ENCODE measurements at regions not wholly inside any gene's neighbourhood (a gene's known extent, or its start where the extent isn't known, plus 50 kb on each side); places are given as distances from the start of the nearest gene placed in this dataset.

DNA sequence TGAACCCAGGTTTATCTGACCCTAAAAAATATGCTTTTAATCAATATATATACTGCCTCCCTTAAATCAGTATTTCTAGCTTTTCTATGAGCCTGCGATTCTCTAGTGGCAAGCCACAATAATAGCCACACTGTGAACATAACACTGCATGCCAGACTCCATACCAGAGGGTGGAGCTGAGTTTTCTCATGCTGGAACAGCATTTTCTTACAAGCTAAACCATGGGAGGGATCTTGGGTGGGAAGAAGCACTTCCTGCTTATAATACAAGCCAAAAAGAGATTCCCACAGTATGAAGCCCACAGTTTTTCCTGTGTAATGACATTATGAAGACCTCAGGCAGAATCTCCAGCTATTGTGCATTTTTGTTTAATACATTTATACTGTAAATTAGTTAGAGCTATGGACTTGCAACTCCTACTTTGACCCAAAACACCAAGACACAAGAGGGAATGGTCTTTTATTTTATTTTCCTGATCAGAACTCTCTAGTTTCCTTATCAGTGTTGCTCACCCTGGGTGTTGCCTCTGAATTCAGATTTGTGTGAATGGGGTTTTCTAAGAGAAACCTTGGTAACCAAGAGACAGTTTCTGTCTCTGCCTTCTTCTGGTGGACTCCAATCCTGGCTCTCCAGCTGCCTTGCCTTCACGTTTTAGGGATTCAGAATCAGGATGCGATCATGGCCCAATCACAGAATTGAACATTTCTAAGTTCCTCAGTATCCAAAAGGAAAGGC, 74.5 kb upstream of the EOLA2 start:
- Histone ChIP-seq H3K9me3 (no peaks in the 10 kb centered on the region), H3K4me1 (no peaks in the 10 kb centered on the region), H3K27ac (no peak overlapping the region), H3K36me3 (no peaks in the 10 kb centered on the region), H3K4me3 (no peak overlapping the region), H3K27me3 (no peaks in the 10 kb centered on the region)
- intact Hi-C loops (cut with DNase I; ENCODE audit: low total_unique reads) = no loop called here
- DNase-seq = no peak
- TF ChIP-seq POLR2A (IDR thresholded peaks at IDR 0.05) = no peak
- TF ChIP-seq, protein P1, sequence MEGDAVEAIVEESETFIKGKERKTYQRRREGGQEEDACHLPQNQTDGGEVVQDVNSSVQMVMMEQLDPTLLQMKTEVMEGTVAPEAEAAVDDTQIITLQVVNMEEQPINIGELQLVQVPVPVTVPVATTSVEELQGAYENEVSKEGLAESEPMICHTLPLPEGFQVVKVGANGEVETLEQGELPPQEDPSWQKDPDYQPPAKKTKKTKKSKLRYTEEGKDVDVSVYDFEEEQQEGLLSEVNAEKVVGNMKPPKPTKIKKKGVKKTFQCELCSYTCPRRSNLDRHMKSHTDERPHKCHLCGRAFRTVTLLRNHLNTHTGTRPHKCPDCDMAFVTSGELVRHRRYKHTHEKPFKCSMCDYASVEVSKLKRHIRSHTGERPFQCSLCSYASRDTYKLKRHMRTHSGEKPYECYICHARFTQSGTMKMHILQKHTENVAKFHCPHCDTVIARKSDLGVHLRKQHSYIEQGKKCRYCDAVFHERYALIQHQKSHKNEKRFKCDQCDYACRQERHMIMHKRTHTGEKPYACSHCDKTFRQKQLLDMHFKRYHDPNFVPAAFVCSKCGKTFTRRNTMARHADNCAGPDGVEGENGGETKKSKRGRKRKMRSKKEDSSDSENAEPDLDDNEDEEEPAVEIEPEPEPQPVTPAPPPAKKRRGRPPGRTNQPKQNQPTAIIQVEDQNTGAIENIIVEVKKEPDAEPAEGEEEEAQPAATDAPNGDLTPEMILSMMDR (IDR thresholded peaks at IDR 0.05) = no peak

DNA sequence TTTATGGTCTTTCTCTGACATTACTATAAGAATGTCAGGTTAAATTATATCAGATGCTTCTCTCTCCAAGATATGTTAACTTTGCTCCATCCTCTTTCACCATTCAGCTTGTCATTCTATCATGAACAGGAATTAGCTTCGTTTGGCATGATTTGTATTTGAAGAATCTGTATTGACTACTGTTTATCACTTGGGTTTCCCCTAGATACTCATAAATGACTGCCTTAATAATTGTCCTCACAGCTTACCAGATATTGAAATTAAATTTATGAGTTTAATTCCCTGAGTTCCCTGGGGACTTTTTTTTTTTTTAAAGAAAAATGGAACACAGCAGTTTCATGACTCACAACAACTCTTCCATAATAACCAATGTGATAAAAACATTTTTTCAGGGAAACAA, 76.2 kb upstream of the EOLA2 start:
- Histone ChIP-seq H3K4me3 (no peak overlapping the region), H3K4me1 (no peaks in the 10 kb centered on the region), H3K9me3 (no peaks in the 10 kb centered on the region), H3K27ac (no peak overlapping the region), H3K27me3 (no peaks in the 10 kb centered on the region), H3K36me3 (no peaks in the 10 kb centered on the region)
- intact Hi-C loops (cut with DNase I; ENCODE audit: low total_unique reads) = no loop called here
- TF ChIP-seq POLR2A (IDR thresholded peaks at IDR 0.05) = no peak
- TF ChIP-seq, protein P1 (IDR thresholded peaks at IDR 0.05) = no peak
- no peak for DNase-seq

DNA sequence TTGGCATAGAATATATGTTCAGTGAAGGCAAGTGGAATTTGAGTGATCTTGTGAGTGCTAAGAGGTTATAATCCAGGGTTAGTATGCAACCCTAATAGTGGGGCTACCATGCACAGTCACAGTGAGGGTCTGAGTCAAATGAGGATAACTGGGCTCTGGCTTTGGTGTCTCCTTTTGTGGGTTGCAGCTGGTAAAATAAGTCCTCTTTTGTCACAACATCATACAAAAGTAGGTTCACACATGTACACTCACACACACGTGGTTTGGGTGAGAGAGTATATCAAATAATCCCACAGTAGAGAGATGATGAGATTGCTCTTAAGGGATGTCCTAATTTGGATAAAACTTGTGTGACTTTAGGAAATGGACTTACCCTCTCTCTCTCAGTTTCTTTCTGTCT, 79.6 kb upstream of the EOLA2 start:
- Histone ChIP-seq H3K4me1 (no peaks in the 10 kb centered on the region), H3K36me3 (no peaks in the 10 kb centered on the region), H3K4me3 (no peak overlapping the region), H3K27me3 (no peaks in the 10 kb centered on the region), H3K27ac (no peak overlapping the region), H3K9me3 (no peaks in the 10 kb centered on the region)
- DNase-seq = no peak
- intact Hi-C loops (cut with DNase I; ENCODE audit: low total_unique reads) = no loop called here
- no peak for TF ChIP-seq POLR2A (IDR thresholded peaks at IDR 0.05)
- TF ChIP-seq, protein P1 (IDR thresholded peaks at IDR 0.05) = no peak

DNA sequence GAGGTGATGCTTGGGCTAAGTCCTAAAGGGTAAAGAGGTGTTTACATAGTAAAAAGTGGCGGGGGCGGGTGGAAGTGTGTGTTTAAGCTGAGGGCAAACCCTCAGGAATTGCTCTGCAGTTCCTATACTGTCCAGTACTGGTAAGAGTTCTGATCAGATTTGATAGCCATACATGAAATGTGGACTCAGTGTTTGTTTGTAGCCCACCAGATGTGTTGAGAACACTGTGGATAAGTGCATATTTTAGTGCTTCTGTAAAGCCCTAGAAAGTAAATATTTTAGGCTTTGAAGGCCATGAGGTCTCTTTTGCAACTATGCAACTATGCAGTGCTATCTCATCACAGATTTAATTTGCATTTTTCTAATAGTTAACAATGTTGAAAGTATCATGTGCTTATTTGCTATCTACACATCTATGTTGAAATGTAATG, 80.7 kb upstream of the EOLA2 start:
- TF ChIP-seq POLR2A (IDR thresholded peaks at IDR 0.05) = no peak
- TF ChIP-seq, protein P1 (IDR thresholded peaks at IDR 0.05) = no peak

DNA sequence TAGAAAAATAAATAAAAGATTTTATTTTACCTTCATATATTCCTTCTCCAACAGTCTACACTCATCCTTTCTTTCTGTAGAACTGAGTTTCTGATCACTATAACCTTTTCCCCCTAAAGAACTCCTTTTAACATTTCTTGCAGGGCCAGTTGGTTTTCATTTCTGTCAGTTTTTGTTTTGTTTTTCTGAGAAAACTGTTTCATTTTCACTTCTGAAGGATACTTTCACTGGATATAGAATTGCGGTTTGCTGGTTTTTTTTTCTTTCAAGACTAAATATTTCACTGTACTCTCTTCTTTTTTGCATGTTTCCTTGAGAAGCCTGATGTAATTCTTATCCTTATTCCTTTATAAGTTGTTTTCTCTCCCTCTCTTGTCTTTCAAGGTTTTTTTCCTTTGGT, 90.4 kb upstream of the EOLA2 start:
- Histone ChIP-seq H3K4me3 (no peak overlapping the region), H3K27me3 (no peaks in the 10 kb centered on the region), H3K27ac (no peak overlapping the region), H3K4me1 (no peaks in the 10 kb centered on the region), H3K9me3 (no peaks in the 10 kb centered on the region), H3K36me3 (no peaks in the 10 kb centered on the region)
- intact Hi-C loops (cut with DNase I; ENCODE audit: low total_unique reads) = no loop called here
- TF ChIP-seq, protein P1 (IDR thresholded peaks at IDR 0.05) = no peak
- TF ChIP-seq POLR2A (IDR thresholded peaks at IDR 0.05) = no peak
- no peak for DNase-seq

More for the DNA sequence above, 80.7 kb upstream of the EOLA2 start:
- intact Hi-C loops (cut with DNase I; ENCODE audit: low total_unique reads) = no loop called here
- no peak overlapping the region for H3K27ac ChIP-seq
- no peaks in the 10 kb centered on the region for H3K9me3 ChIP-seq
- H3K36me3 ChIP-seq = no peaks in the 10 kb centered on the region
- no peak overlapping the region for H3K4me3 ChIP-seq
- H3K27me3 ChIP-seq = no peaks in the 10 kb centered on the region
- no peak for DNase-seq
- H3K4me1 ChIP-seq = no peaks in the 10 kb centered on the region
